Spinal cord (tissue), 9 donors: ENCODE measurements at regions not wholly inside any gene's neighbourhood (a gene's known extent, or its start where the extent isn't known, plus 50 kb on each side); places are given as distances from the start of the nearest gene placed in this dataset.
A peak's percentile ranks its signal among the peaks of the same experiment; 100 is the strongest.

Experiments used
- DNase-seq, 6 donors: peaks; one replicate each; pipeline versions ENCODE4 v3.0.0 to v3.0.0-alpha.2; 2013 to 2015; ENCODE audit warnings: low spot score in 6 of 6, low read depth in 4 of 6
- H3K27ac ChIP-seq: one replicate; pipeline ENCODE4 v1.5.1; 2013; ENCODE audit warnings: low read depth, low read length, control low read depth
- H3K27me3 ChIP-seq: one replicate; pipeline ENCODE4 v1.6.1; 2013; ENCODE audit warnings: low read length; ENCODE audit not compliant: control insufficient read depth, insufficient read depth
- H3K36me3 ChIP-seq: one replicate; pipeline ENCODE4 v1.6.1; 2013; ENCODE audit warnings: low read length; ENCODE audit not compliant: control insufficient read depth, insufficient read depth
- H3K4me1 ChIP-seq: one replicate; pipeline ENCODE4 v1.6.1; 2013; ENCODE audit warnings: low read length; ENCODE audit not compliant: control insufficient read depth, insufficient read depth
- H3K4me3 ChIP-seq: one replicate; pipeline ENCODE4 v1.5.1; 2013; ENCODE audit warnings: low read depth, low read length, control low read depth
- H3K9me3 ChIP-seq: one replicate; pipeline ENCODE4 v1.6.1; 2013; ENCODE audit warnings: low read length; ENCODE audit not compliant: control insufficient read depth, insufficient read depth
- WGBS: methylation state at CpG from one replicate; pipeline ENCODE4 v1.1.5; 2013; ENCODE audit warnings: missing lambda C conversion rate; ENCODE audit not compliant: insufficient coverage; 5-methylcytosine and 5-hydroxymethylcytosine counted together
- donor health status: healthy.

- H3K27ac ChIP-seq, result no peak overlapping the region
- H3K4me3 ChIP-seq, result no peak overlapping the region
- DNase-seq, result no peak
- WGBS, result no CpG with 5 or more reads among the region's 1 CpG
- no peaks in the 10 kb centered on the region for H3K9me3 ChIP-seq
- H3K27me3 ChIP-seq, result no peaks in the 10 kb centered on the region
- peaks cover 6% of the 10 kb centered on the region for H3K4me1 ChIP-seq
- H3K36me3 ChIP-seq, result no peaks in the 10 kb centered on the region
Observed at GRCh38 chr12:115134298-115134697, 450.3 kb upstream of the TBX3 start.

DNA sequence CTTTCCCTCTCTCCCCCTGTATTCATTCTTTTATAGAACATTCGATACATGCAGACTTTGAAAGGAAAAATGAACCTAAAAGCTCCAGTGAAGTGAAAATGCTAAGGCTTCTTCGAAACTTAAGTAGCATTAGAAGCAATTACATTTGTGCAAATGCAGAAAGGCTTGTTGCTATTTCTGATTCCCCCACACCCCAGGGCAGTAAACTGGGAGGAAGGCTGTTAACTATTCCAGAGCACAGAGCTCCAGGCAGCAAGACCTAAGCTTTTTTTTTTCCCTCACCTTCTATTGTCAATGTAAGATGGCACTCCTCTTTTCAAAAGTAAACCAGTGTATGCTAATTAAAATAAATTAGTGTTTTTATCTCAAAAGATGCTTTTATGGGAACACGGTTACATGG lies 448.9 kb upstream of the TBX3 start:
- H3K4me3 ChIP-seq, result no peak overlapping the region
- no peaks in the 10 kb centered on the region for H3K27me3 ChIP-seq
- no peaks in the 10 kb centered on the region for H3K36me3 ChIP-seq
- H3K9me3 ChIP-seq, result no peaks in the 10 kb centered on the region
- peaks cover 6% of the 10 kb centered on the region for H3K4me1 ChIP-seq
- WGBS, result no CpG with 5 or more reads among the region's 3 CpGs
- peak in 1 of 6 donors; percentile 21 for DNase-seq
- no peak overlapping the region for H3K27ac ChIP-seq

- no peaks in the 10 kb centered on the region for H3K9me3 ChIP-seq
- H3K4me3 ChIP-seq, result no peak overlapping the region
- no peaks in the 10 kb centered on the region for H3K36me3 ChIP-seq
- WGBS, result 56% methylated on average over 1 of the region's 3 CpGs
- H3K27me3 ChIP-seq, result no peaks in the 10 kb centered on the region
- DNase-seq, result no peak
- H3K27ac ChIP-seq, result no peak overlapping the region
- H3K4me1 ChIP-seq, result peaks cover 6% of the 10 kb centered on the region
Observed at GRCh38 chr12:115132145-115132544, 448.2 kb upstream of the TBX3 start.

GRCh38 chr12:115129727-115130126 lies 445.8 kb upstream of the TBX3 start:
- Histone ChIP-seq H3K9me3 (no peaks in the 10 kb centered on the region), H3K27me3 (no peaks in the 10 kb centered on the region), H3K4me3 (no peak overlapping the region), H3K36me3 (no peaks in the 10 kb centered on the region), H3K27ac (no peak overlapping the region), H3K4me1 (no peaks in the 10 kb centered on the region)
- WGBS, result no CpG with 5 or more reads among the region's 1 CpG
- DNase-seq, result no peak

GRCh38 chr12:115121053-115121452 lies 437.1 kb upstream of the TBX3 start:
- DNase-seq, result no peak
- Histone ChIP-seq H3K36me3 (no peaks in the 10 kb centered on the region), H3K4me3 (no peak overlapping the region), H3K27ac (no peak overlapping the region), H3K27me3 (no peaks in the 10 kb centered on the region), H3K4me1 (no peaks in the 10 kb centered on the region), H3K9me3 (peaks cover 1% of the 10 kb centered on the region)

DNA sequence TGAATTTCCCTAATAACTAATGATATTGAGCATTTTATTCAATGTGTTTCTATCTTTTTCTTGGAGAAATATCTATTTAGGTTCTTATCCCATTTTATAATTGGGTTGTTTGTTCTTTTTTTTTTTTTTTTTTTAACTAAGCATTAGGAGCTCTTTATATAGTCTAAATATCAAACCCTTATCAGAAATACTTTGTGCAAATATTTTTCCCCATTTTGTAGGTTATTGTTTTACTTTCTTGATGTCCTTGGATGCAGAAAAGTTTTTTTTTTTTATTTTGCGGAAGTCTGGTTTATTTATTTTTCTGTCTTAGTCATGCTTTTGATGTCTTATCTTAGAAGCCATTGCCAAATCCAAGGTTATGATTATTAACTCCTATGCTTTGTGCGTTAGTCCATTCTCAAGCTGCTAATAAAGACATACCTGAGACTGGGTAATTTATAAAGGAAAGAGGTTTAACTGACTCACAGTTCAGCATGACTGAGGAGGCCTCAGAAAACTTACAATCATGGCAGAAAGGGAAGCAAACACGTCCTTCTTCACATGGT lies 434.3 kb upstream of the TBX3 start:
- Histone ChIP-seq H3K36me3 (no peaks in the 10 kb centered on the region), H3K9me3 (no peaks in the 10 kb centered on the region), H3K27me3 (no peaks in the 10 kb centered on the region), H3K4me1 (no peaks in the 10 kb centered on the region), H3K4me3 (no peak overlapping the region), H3K27ac (no peak overlapping the region)
- no peak for DNase-seq
- whole genome bisulfite sequencing, result no CpG with 5 or more reads among the region's 3 CpGs

- no peaks in the 10 kb centered on the region for H3K4me1 ChIP-seq
- no peak for DNase-seq
- WGBS, result 74% methylated on average over 2 of the region's 3 CpGs
Observed at GRCh38 chr12:115114140-115114539, 430.2 kb upstream of the TBX3 start.

GRCh38 chr12:115109863-115110262 lies 425.9 kb upstream of the TBX3 start:
- Histone ChIP-seq H3K4me3 (no peak overlapping the region), H3K9me3 (no peaks in the 10 kb centered on the region), H3K27ac (no peak overlapping the region), H3K4me1 (no peaks in the 10 kb centered on the region), H3K27me3 (no peaks in the 10 kb centered on the region), H3K36me3 (no peaks in the 10 kb centered on the region)
- DNase-seq, result no peak
- WGBS, result 100% methylated on average over 3 of the region's 3 CpGs

More at GRCh38 chr12:115114140-115114539, 430.2 kb upstream of the TBX3 start:
- H3K4me3 ChIP-seq, result no peak overlapping the region
- no peaks in the 10 kb centered on the region for H3K27me3 ChIP-seq
- no peaks in the 10 kb centered on the region for H3K9me3 ChIP-seq
- H3K27ac ChIP-seq, result no peak overlapping the region
- no peaks in the 10 kb centered on the region for H3K36me3 ChIP-seq

DNA sequence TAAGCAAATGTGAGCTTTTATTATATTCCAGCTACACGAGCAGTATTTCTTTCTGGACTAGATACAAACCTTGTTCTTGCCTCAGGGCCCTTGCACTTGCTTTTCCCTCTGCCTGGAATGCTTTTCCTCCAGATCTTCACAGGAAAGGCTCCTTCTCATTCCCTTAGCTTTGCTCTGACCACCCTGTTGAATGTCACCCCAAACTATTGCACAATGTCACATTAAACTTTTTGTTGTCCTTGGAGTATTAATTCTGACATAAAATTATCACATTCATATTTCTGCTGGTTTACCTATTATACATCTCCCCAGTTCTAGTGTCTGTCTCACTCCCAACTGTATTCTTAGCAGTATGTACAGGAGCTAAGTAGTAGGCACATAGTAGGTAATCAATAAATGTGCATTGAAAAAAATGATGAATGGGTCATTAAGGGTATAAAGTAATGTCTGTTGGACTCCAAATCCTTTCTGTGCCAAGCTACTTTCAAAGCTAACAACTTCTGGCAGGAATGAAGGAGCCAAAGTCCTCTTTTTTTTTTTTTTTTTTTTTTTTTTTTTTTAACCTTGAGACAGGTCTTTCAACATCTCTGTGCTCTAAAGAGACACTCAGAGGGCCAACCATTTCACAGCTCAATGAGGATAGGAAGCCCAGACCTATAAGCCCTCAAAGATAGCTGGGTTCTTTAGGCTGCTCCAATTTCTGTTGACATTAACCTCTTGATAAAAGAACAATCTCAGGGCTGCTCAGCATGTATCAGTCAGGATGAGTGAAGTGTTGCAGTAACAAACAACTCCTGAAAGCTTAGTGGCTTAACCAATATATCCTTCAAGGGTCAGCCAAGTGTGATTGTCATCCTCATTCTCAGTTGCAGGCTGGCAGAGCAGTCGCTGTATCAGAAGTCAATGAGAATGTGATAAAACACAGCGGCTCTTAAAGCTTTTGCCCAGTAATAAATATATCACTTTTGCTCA lies 424.4 kb upstream of the TBX3 start:
- 83% methylated on average over 1 of the region's 3 CpGs for WGBS
- no peaks in the 10 kb centered on the region for H3K36me3 ChIP-seq

More for the DNA sequence above, 424.4 kb upstream of the TBX3 start:
- DNase-seq, result no peak
- Histone ChIP-seq H3K4me1 (no peaks in the 10 kb centered on the region), H3K4me3 (no peak overlapping the region), H3K27me3 (no peaks in the 10 kb centered on the region), H3K9me3 (no peaks in the 10 kb centered on the region), H3K27ac (no peak overlapping the region)
